HepG2 (cell line): ENCODE measurements at regions not wholly inside any gene's neighbourhood (a gene's known extent, or its start where the extent isn't known, plus 50 kb on each side); places are given as distances from the start of the nearest gene placed in this dataset.

Experiments
- ARHGAP35 ChIP-seq: sonication (generic); formaldehyde crosslinking; IDR thresholded peaks from 2 replicates; pipeline ENCODE4 v1.9.0; 2022; ENCODE audit warnings: mild to moderate bottlenecking, inconsistent platforms, moderate library complexity, missing genetic modification reagents, borderline replicate concordance
- CEBPG ChIP-seq: IDR thresholded peaks from 2 replicates; pipeline ENCODE4 v1.6.1; 2016
- CREB1 ChIP-seq, 2 experiments: fragments of 450-650 bp in 1 of 2; IDR thresholded peaks; 2 replicates each; pipeline ENCODE4 v1.6.1; 2016 to 2017; ENCODE audit warnings: control low read depth in 1 of 2, mild to moderate bottlenecking in 1 of 2, missing compliant biosample characterization in 1 of 2, missing genetic modification characterization in 1 of 2
- CTCF ChIP-seq: sonication (generic); formaldehyde crosslinking; IDR thresholded peaks from 2 replicates; pipeline ENCODE4 v1.5.0; 2020; ENCODE audit warnings: mild to moderate bottlenecking, missing genetic modification reagents, moderate library complexity
- IRF9 ChIP-seq: sonication (generic); formaldehyde crosslinking; IDR thresholded peaks from 2 replicates; pipeline ENCODE4 v1.8.0; 2022; ENCODE audit warnings: missing genetic modification reagents, mild to moderate bottlenecking, borderline replicate concordance
- MAX ChIP-seq: IDR thresholded peaks from 2 replicates; pipeline ENCODE4 v1.6.1; 2012; ENCODE audit warnings: inconsistent platforms
- PRDM4 ChIP-seq: sonication (generic); formaldehyde crosslinking; IDR thresholded peaks from 2 replicates; pipeline ENCODE4 v1.9.0; 2021; ENCODE audit warnings: missing genetic modification reagents, borderline replicate concordance
- SMC3 ChIP-seq: IDR thresholded peaks from 2 replicates; pipeline ENCODE4 v1.6.1; 2011; ENCODE audit warnings: low read length, improper control_type of control experiment
- TAF1 ChIP-seq: sonication (generic); formaldehyde crosslinking; IDR thresholded peaks from 2 replicates; pipeline ENCODE4 v1.4.0; 2020; ENCODE audit warnings: missing genetic modification reagents
- TFE3 ChIP-seq: IDR thresholded peaks from 2 replicates; pipeline ENCODE4 v1.6.1; 2016
- ZNF501 ChIP-seq: sonication (generic); formaldehyde crosslinking; IDR thresholded peaks from 2 replicates; pipeline ENCODE4 v1.5.1; 2020; ENCODE audit warnings: mild to moderate bottlenecking, moderate library complexity, missing genetic modification reagents
- ZNF816 ChIP-seq: sonication (generic); formaldehyde crosslinking; IDR thresholded peaks from 2 replicates; pipeline ENCODE4 v1.8.0; 2022; ENCODE audit warnings: missing genetic modification reagents, mild to moderate bottlenecking, borderline replicate concordance
- ZSCAN30 ChIP-seq: sonication (generic); formaldehyde crosslinking; IDR thresholded peaks from 2 replicates; pipeline ENCODE4 v1.5.0; 2020; ENCODE audit warnings: mild to moderate bottlenecking, missing genetic modification reagents
- TF ChIP-seq, protein P1 (sequence below): sonication (generic); formaldehyde crosslinking; IDR thresholded peaks from 2 replicates; pipeline ENCODE4 v1.5.1; 2020; ENCODE audit warnings: mild to moderate bottlenecking, missing genetic modification reagents, moderate library complexity

DNA sequence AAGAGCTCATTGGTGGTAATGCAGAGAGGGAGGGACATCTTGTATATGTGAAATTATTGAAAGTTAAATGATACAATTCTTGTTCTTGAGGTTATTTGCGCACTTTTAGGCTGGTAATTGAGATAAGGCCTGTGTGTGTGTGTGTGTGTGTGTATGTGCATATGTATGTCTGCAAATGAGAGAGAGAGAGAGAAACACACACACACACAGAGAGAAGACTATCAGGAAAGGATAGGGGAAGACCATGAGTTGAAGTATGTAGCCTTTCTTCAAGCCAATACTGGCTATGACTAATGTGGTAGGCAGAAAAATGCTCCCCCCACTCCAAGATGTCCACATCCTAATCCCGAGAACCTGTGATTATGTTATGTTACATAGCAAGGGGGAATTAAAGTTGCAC is 52.7 kb upstream of the DCD start:
- TF ChIP-seq MAX (no peak), PRDM4 (CRISPR knock-in tag) (no peak), CTCF (CRISPR knock-in tag) (no peak), TFE3 (no peak), ZSCAN30 (CRISPR knock-in tag) (no peak), ARHGAP35 (CRISPR knock-in tag) (no peak), CREB1 (IDR thresholded peaks at IDR 0.05) (no peak), CREB1 (CRISPR knock-in tag; IDR thresholded peaks at IDR 0.05) (no peak), TAF1 (CRISPR knock-in tag) (no peak), CEBPG (CRISPR knock-in tag) (no peak), SMC3 (no peak), IRF9 (CRISPR knock-in tag) (no peak), ZNF501 (CRISPR knock-in tag) (no peak), ZNF816 (CRISPR knock-in tag) (no peak)
- TF ChIP-seq, protein P1, sequence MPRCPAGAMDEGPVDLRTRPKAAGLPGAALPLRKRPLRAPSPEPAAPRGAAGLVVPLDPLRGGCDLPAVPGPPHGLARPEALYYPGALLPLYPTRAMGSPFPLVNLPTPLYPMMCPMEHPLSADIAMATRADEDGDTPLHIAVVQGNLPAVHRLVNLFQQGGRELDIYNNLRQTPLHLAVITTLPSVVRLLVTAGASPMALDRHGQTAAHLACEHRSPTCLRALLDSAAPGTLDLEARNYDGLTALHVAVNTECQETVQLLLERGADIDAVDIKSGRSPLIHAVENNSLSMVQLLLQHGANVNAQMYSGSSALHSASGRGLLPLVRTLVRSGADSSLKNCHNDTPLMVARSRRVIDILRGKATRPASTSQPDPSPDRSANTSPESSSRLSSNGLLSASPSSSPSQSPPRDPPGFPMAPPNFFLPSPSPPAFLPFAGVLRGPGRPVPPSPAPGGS (CRISPR knock-in tag): no peak
